GM23338 (cell line): ENCODE measurements at regions not wholly inside any gene's neighbourhood (a gene's known extent, or its start where the extent isn't known, plus 50 kb on each side); places are given as distances from the start of the nearest gene placed in this dataset.

Experiments
- ATAC-seq: fragments of 200-7000 bp; cut with Tn5 transposase; 3 replicates; pipeline ENCODE4 v1.9.1; 2020
- DNase-seq: peaks from one replicate; pipeline ENCODE4 v3.0.0-alpha.2; 2015; ENCODE audit warnings: low spot score
- H2AFZ ChIP-seq: fragments of 200-600 bp; sonication (generic); 2 replicates; pipeline ENCODE4 v1.8.0; 2016; ENCODE audit warnings: antibody characterized with exemption, mild to moderate bottlenecking, moderate library complexity
- H3F3A ChIP-seq: fragments of 200-600 bp; sonication (generic); replicated peaks from 2 replicates; pipeline ENCODE4 v1.8.0; 2017; ENCODE audit warnings: antibody characterized with exemption, mixed run types, low read depth
- H3K27ac ChIP-seq: fragments of 200-600 bp; sonication (generic); 2 replicates; pipeline ENCODE4 v1.6.1; 2016; ENCODE audit warnings: low read depth
- H3K27me3 ChIP-seq: fragments of 200-600 bp; sonication (generic); 2 replicates; pipeline ENCODE4 v1.8.0; 2016; ENCODE audit warnings: mild to moderate bottlenecking, mixed run types, moderate library complexity; ENCODE audit not compliant: insufficient read depth
- H3K36me3 ChIP-seq: fragments of 200-600 bp; sonication (generic); 2 replicates; pipeline ENCODE4 v1.8.0; 2016; ENCODE audit warnings: mild to moderate bottlenecking; ENCODE audit not compliant: insufficient read depth
- H3K4me1 ChIP-seq: fragments of 200-600 bp; sonication (generic); 2 replicates; pipeline ENCODE4 v1.8.0; 2016; ENCODE audit warnings: mild to moderate bottlenecking, moderate library complexity; ENCODE audit not compliant: insufficient read depth
- H3K4me2 ChIP-seq: fragments of 200-600 bp; sonication (generic); 2 replicates; pipeline ENCODE4 v1.7.1; 2017; ENCODE audit warnings: mixed run types
- H3K4me3 ChIP-seq: fragments of 200-600 bp; sonication (generic); 2 replicates; pipeline ENCODE4 v1.6.1; 2016; ENCODE audit warnings: mixed run types
- H3K79me2 ChIP-seq: fragments of 200-600 bp; sonication (generic); replicated peaks from 2 replicates; pipeline ENCODE4 v1.8.0; 2017; ENCODE audit warnings: mild to moderate bottlenecking; ENCODE audit not compliant: insufficient read depth
- H3K9me2 ChIP-seq: fragments of 200-600 bp; sonication (generic); 2 replicates; pipeline ENCODE4 v1.8.0; 2017; ENCODE audit not compliant: insufficient read depth
- H4K20me1 ChIP-seq: fragments of 200-600 bp; sonication (generic); replicated peaks from 2 replicates; pipeline ENCODE4 v1.8.0; 2017; ENCODE audit warnings: mild to moderate bottlenecking; ENCODE audit not compliant: insufficient read depth
- H3K27ac Mint-ChIP-seq: 2 replicates; pipeline ENCODE4 v1.8.0; 2020; ENCODE audit warnings: inconsistent platforms, mild to moderate bottlenecking, moderate library complexity, mixed read lengths
- H3K27me3 Mint-ChIP-seq: 3 replicates; pipeline ENCODE4 v1.8.0; 2022; ENCODE audit warnings: low read depth, mild to moderate bottlenecking, moderate library complexity, mixed read lengths, inconsistent platforms; ENCODE audit not compliant: insufficient read depth, poor library complexity
- H3K36me3 Mint-ChIP-seq: 3 replicates; pipeline ENCODE4 v1.8.0; 2021; ENCODE audit warnings: low read depth, mild to moderate bottlenecking, inconsistent platforms, moderate library complexity, mixed read lengths
- H3K4me1 Mint-ChIP-seq: 3 replicates; pipeline ENCODE4 v1.8.0; 2020; ENCODE audit warnings: mild to moderate bottlenecking, inconsistent platforms, mixed read lengths
- H3K4me3 Mint-ChIP-seq: 3 replicates; pipeline ENCODE4 v1.8.0; 2021; ENCODE audit warnings: moderate library complexity, mild to moderate bottlenecking, inconsistent platforms, mixed read lengths
- H3K9me3 Mint-ChIP-seq: 3 replicates; pipeline ENCODE4 v1.8.0; 2020; ENCODE audit warnings: moderate library complexity, mild to moderate bottlenecking, inconsistent platforms, mixed read lengths
- CTCF ChIP-seq, 2 experiments: fragments of 200-600 bp in 1 of 2; sonication (generic) in 1 of 2; conservative IDR thresholded peaks; 2 replicates each; pipeline versions ENCODE4 v1.5.1 to v1.6.1; 2016 to 2017; ENCODE audit warnings: antibody characterized with exemption in 2 of 2, low read depth in 2 of 2, mild to moderate bottlenecking in 2 of 2, moderate library complexity in 1 of 2
- ETS1 ChIP-seq: IDR thresholded peaks from 2 replicates; pipeline ENCODE4 v1.6.1; 2016; ENCODE audit warnings: antibody characterized with exemption
- EZH2 ChIP-seq: fragments of 200-600 bp; sonication (generic); IDR thresholded peaks from one replicate; pipeline ENCODE4 v1.8.0; 2017; ENCODE audit warnings: antibody characterized with exemption, mild to moderate bottlenecking, low read depth; ENCODE audit not compliant: unreplicated experiment
- EZH2phosphoT487 ChIP-seq: fragments of 200-600 bp; sonication (generic); IDR thresholded peaks from one replicate; pipeline ENCODE4 v1.8.1; 2018; ENCODE audit warnings: antibody characterized with exemption; ENCODE audit not compliant: unreplicated experiment
- JUNB ChIP-seq: IDR thresholded peaks from one replicate; pipeline ENCODE4 v1.6.1; 2016; ENCODE audit warnings: antibody characterized with exemption; ENCODE audit not compliant: unreplicated experiment
- NANOG ChIP-seq: IDR thresholded peaks from 2 replicates; pipeline ENCODE4 v1.6.1; 2016; ENCODE audit warnings: antibody characterized with exemption, borderline replicate concordance
- POLR2AphosphoS5 ChIP-seq: IDR thresholded peaks from 2 replicates; pipeline ENCODE4 v1.6.1; 2016; ENCODE audit warnings: antibody characterized with exemption, low read depth
- REST ChIP-seq: IDR thresholded peaks from one replicate; pipeline ENCODE4 v1.6.1; 2018; ENCODE audit warnings: antibody characterized with exemption; ENCODE audit not compliant: unreplicated experiment
- STAT1 ChIP-seq: IDR thresholded peaks from one replicate; pipeline ENCODE4 v1.6.1; 2016; ENCODE audit warnings: antibody characterized with exemption; ENCODE audit not compliant: unreplicated experiment
- ZNF114 ChIP-seq: fragments of 250-450 bp; sonication (Bioruptor Pico); IDR thresholded peaks from 2 replicates; pipeline ENCODE4 v1.5.0; 2020; ENCODE audit warnings: mild to moderate bottlenecking, moderate library complexity
- ZNF331 ChIP-seq: fragments of 250-450 bp; sonication (Bioruptor Pico); IDR thresholded peaks from 2 replicates; pipeline ENCODE4 v1.5.0; 2020; ENCODE audit warnings: low read depth, mild to moderate bottlenecking, moderate library complexity

GRCh38 chr2:65823511-65823910 is 391.1 kb upstream of the SPRED2 start:
- Histone ChIP-seq H3K4me2 (no peak overlapping the region), H2AFZ (no peak overlapping the region), H4K20me1 (no peaks in the 10 kb centered on the region), H3K27me3 (no peaks in the 10 kb centered on the region), H3K79me2 (no peaks in the 10 kb centered on the region), H3K4me3 (no peak overlapping the region), H3F3A (no peaks in the 10 kb centered on the region), H3K4me1 (no peaks in the 10 kb centered on the region), H3K36me3 (no peaks in the 10 kb centered on the region), H3K9me2 (peaks cover 4% of the 10 kb centered on the region; the same call in 1 of the 2 replicates), H3K27ac (no peak overlapping the region)
- H3K27ac Mint-ChIP-seq, result no peak overlapping the region
- DNase-seq (no peak), ATAC-seq (no peak)
- no peaks in the 10 kb centered on the region for H3K36me3 Mint-ChIP-seq
- no peak for TF ChIP-seq ZNF331 (CRISPR knock-in tag)
- no peak for TF ChIP-seq STAT1
- TF ChIP-seq NANOG, result no peak
- no peak for TF ChIP-seq ZNF114
- no peak for TF ChIP-seq JUNB
- no peak for TF ChIP-seq CTCF (conservative IDR thresholded peaks at IDR 0.05; ENCODE audit: low read depth in 2 of 2)
- TF ChIP-seq EZH2, result no peak
- no peak for TF ChIP-seq EZH2phosphoT487
- TF ChIP-seq POLR2AphosphoS5, result no peak
- no peak for TF ChIP-seq ETS1
- TF ChIP-seq REST, result no peak
- H3K4me3 Mint-ChIP-seq, result no peak overlapping the region
- H3K4me1 Mint-ChIP-seq, result peaks cover 5% of the 10 kb centered on the region; the same call in 1 of the 3 replicates
- H3K27me3 Mint-ChIP-seq, result no peaks in the 10 kb centered on the region
- peaks cover 3% of the 10 kb centered on the region for H3K9me3 Mint-ChIP-seq

GRCh38 chr2:65820454-65820853 is 388.1 kb upstream of the SPRED2 start:
- Mint-ChIP-seq H3K4me3 (no peak overlapping the region), H3K36me3 (no peaks in the 10 kb centered on the region), H3K4me1 (peaks cover 5% of the 10 kb centered on the region; the same call in 1 of the 3 replicates), H3K9me3 (peaks cover 3% of the 10 kb centered on the region), H3K27me3 (no peaks in the 10 kb centered on the region), H3K27ac (no peak overlapping the region)
- H4K20me1 ChIP-seq, result no peaks in the 10 kb centered on the region
- H3F3A ChIP-seq, result no peaks in the 10 kb centered on the region
- H3K4me3 ChIP-seq, result no peak overlapping the region
- no peaks in the 10 kb centered on the region for H3K4me1 ChIP-seq
- peaks cover 9% of the 10 kb centered on the region for H3K9me2 ChIP-seq
- no peak for ATAC-seq
- H3K27ac ChIP-seq, result no peak overlapping the region
- no peak overlapping the region for H2AFZ ChIP-seq
- H3K4me2 ChIP-seq, result no peak overlapping the region
- H3K36me3 ChIP-seq, result no peaks in the 10 kb centered on the region
- no peak for DNase-seq
- no peaks in the 10 kb centered on the region for H3K79me2 ChIP-seq
- no peaks in the 10 kb centered on the region for H3K27me3 ChIP-seq
- TF ChIP-seq STAT1 (no peak), ZNF114 (no peak)
